CD8-positive, alpha-beta memory T cell (primary cell): ENCODE measurements at regions not wholly inside any gene's neighbourhood (a gene's known extent, or its start where the extent isn't known, plus 50 kb on each side); places are given as distances from the start of the nearest gene placed in this dataset.

Experiments used
- CTCF ChIA-PET: fragments of 350-600 bp; sonication (Branson Sonifier 250); formaldehyde crosslinking; loops from one replicate; lab custom pipeline; 2021; ENCODE audit warnings: antibody characterized with exemption; lab: Charles Lee
- POLR2A ChIA-PET: fragments of 350-600 bp; sonication (Branson Sonifier 250); formaldehyde crosslinking; loops from one replicate; lab custom pipeline; 2021; ENCODE audit warnings: antibody characterized with exemption; lab: Charles Lee
- DNase-seq, 5 donors: peaks; one replicate each; pipeline versions ENCODE4 v3.0.0 to v3.0.0-alpha.2; 2020 to 2022; ENCODE audit warnings: mixed read lengths in 1 of 5
- H3K27ac ChIP-seq: one replicate; pipeline ENCODE4 v1.7.0; 2013; ENCODE audit warnings: low read depth, mild to moderate bottlenecking, low read length, moderate library complexity
- H3K27me3 ChIP-seq: 2 replicates; pipeline ENCODE4 v1.7.0; 2013; ENCODE audit warnings: low read length, mild to moderate bottlenecking; ENCODE audit not compliant: insufficient read depth, poor library complexity, severe bottlenecking
- H3K36me3 ChIP-seq: 2 replicates; pipeline ENCODE4 v1.7.0; 2013; ENCODE audit warnings: mild to moderate bottlenecking, low read length, moderate library complexity; ENCODE audit not compliant: insufficient read depth
- H3K4me1 ChIP-seq: 2 replicates; pipeline ENCODE4 v1.7.0; 2013; ENCODE audit warnings: mild to moderate bottlenecking, low read length, moderate library complexity; ENCODE audit not compliant: insufficient read depth
- H3K4me3 ChIP-seq: 2 replicates; pipeline ENCODE4 v1.7.0; 2013; ENCODE audit warnings: mild to moderate bottlenecking, low read length
- H3K9me3 ChIP-seq: 2 replicates; pipeline ENCODE4 v1.7.0; 2013; ENCODE audit warnings: mild to moderate bottlenecking, low read length
- H3K27ac Mint-ChIP-seq, 8 donors: one replicate each; pipeline ENCODE4 v1.8.0; 2020 to 2021; ENCODE audit warnings: mixed read lengths in 8 of 8, mild to moderate bottlenecking in 6 of 8, inconsistent platforms in 3 of 8, moderate library complexity in 3 of 8
- H3K27me3 Mint-ChIP-seq, 2 donors: one replicate each; pipeline ENCODE4 v1.8.0; 2020 to 2021; ENCODE audit warnings: mixed read lengths in 2 of 2, mild to moderate bottlenecking in 1 of 2, moderate library complexity in 1 of 2
- H3K36me3 Mint-ChIP-seq, 3 donors: one replicate each; pipeline ENCODE4 v1.8.0; 2020 to 2021; ENCODE audit warnings: mixed read lengths in 3 of 3, inconsistent platforms in 1 of 3, mild to moderate bottlenecking in 1 of 3
- H3K4me1 Mint-ChIP-seq, 3 donors: one replicate each; pipeline ENCODE4 v1.8.0; 2020 to 2021; ENCODE audit warnings: mixed read lengths in 3 of 3, inconsistent platforms in 1 of 3, mild to moderate bottlenecking in 1 of 3
- H3K4me3 Mint-ChIP-seq, 7 donors: one replicate each; pipeline ENCODE4 v1.8.0; 2020 to 2021; ENCODE audit warnings: mixed read lengths in 7 of 7, mild to moderate bottlenecking in 6 of 7, moderate library complexity in 4 of 7, inconsistent platforms in 2 of 7
- H3K9me3 Mint-ChIP-seq, 5 donors: one replicate each; pipeline ENCODE4 v1.8.0; 2020 to 2022; ENCODE audit warnings: mixed read lengths in 5 of 5, mild to moderate bottlenecking in 3 of 5, moderate library complexity in 2 of 5, inconsistent platforms in 1 of 5

DNA sequence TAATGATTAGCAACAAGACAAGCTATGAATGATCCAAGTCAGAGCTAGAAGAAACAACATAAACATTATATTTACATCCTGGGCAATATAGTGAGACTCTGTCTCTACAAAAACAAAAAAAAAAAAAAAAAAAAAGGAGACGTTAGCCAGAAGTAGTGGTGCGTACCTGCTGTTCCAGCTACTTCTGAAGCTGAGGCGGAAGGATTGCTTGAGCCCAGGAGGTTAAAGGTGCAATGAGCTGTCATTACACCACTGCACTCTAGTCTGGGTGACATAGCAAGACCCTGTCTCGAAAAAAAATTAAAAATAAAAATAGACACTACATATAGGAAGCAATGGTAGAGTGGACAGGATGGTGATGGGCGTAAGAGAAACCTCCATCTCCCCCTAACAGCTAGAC is 144.6 kb upstream of the VCX3A start:
- H3K9me3 Mint-ChIP-seq: peaks cover 0 to 4% (median 0%) of the 10 kb centered on the region in 5 donors
- H3K27me3 ChIP-seq: no peaks in the 10 kb centered on the region
- no peak overlapping the region for H3K27ac Mint-ChIP-seq
- CTCF ChIA-PET: no interaction called here
- POLR2A ChIA-PET: no interaction called here
- H3K4me1 Mint-ChIP-seq: no peaks in the 10 kb centered on the region
- H3K36me3 ChIP-seq: no peaks in the 10 kb centered on the region
- no peak overlapping the region for H3K27ac ChIP-seq
- H3K27me3 Mint-ChIP-seq: peaks cover 0 to 1% of the 10 kb centered on the region in 2 donors
- H3K4me3 Mint-ChIP-seq: no peak overlapping the region
- no peaks in the 10 kb centered on the region for H3K36me3 Mint-ChIP-seq
- no peaks in the 10 kb centered on the region for H3K9me3 ChIP-seq
- H3K4me1 ChIP-seq: no peaks in the 10 kb centered on the region
- DNase-seq: no peak
- no peak overlapping the region for H3K4me3 ChIP-seq

DNA sequence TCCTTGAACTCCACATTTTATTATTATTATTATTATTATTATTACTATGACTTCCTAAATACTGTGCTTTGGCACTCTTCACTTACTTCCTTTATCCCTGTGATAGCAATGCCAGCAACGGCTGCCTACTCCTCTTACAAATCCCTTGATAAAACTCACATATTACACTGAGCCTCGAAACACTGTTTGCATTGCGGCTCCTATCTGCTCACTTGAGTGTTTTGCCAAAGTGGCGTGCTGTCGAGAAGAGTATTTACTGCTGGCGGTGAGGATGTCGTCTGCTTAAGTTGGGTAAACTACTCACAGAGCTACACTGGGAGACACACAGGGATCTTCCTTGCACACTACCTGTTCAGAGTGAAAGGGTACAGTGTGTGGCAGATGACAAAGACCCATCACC is 143.4 kb upstream of the VCX3A start:
- Histone ChIP-seq H3K4me1 (no peaks in the 10 kb centered on the region), H3K36me3 (no peaks in the 10 kb centered on the region), H3K27me3 (no peaks in the 10 kb centered on the region), H3K4me3 (no peak overlapping the region), H3K9me3 (no peaks in the 10 kb centered on the region), H3K27ac (no peak overlapping the region)
- ChIA-PET POLR2A (no interaction called here), CTCF (no interaction called here)
- Mint-ChIP-seq H3K36me3 (no peaks in the 10 kb centered on the region), H3K27me3 (peaks cover 0 to 1% of the 10 kb centered on the region in 2 donors), H3K27ac (no peak overlapping the region), H3K4me3 (no peak overlapping the region), H3K9me3 (peaks cover 0 to 4% (median 0%) of the 10 kb centered on the region in 5 donors), H3K4me1 (no peaks in the 10 kb centered on the region)
- no peak for DNase-seq

DNA sequence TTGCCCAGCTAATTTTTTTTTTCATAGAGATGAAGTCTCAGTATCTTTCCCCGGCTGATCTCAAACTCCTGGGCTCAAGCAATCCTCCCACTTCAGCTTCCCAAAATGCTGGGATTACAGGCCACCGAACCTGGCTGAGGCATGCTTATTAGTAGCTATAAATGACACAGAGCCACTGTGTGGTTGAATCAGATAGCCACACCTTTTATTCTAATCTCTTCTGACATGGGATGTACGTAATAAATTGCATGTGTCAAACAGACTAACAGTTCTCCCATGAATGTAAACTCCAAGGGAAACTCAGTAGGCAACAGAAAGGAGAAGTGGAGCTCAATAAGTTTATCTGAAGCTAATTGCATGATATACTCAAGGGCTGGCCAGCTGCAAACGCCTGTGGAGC is 139.8 kb upstream of the VCX3A start:
- DNase-seq: no peak
- Mint-ChIP-seq H3K27ac (no peak overlapping the region), H3K27me3 (peaks cover 0 to 1% of the 10 kb centered on the region in 2 donors), H3K9me3 (peaks cover 0 to 11% (median 4%) of the 10 kb centered on the region in 5 donors), H3K4me1 (no peaks in the 10 kb centered on the region), H3K4me3 (no peak overlapping the region), H3K36me3 (no peaks in the 10 kb centered on the region)
- ChIA-PET CTCF (no interaction called here), POLR2A (no interaction called here)
- Histone ChIP-seq H3K27ac (no peak overlapping the region), H3K27me3 (no peaks in the 10 kb centered on the region), H3K9me3 (no peaks in the 10 kb centered on the region), H3K36me3 (no peaks in the 10 kb centered on the region), H3K4me1 (no peaks in the 10 kb centered on the region), H3K4me3 (no peak overlapping the region)

DNA sequence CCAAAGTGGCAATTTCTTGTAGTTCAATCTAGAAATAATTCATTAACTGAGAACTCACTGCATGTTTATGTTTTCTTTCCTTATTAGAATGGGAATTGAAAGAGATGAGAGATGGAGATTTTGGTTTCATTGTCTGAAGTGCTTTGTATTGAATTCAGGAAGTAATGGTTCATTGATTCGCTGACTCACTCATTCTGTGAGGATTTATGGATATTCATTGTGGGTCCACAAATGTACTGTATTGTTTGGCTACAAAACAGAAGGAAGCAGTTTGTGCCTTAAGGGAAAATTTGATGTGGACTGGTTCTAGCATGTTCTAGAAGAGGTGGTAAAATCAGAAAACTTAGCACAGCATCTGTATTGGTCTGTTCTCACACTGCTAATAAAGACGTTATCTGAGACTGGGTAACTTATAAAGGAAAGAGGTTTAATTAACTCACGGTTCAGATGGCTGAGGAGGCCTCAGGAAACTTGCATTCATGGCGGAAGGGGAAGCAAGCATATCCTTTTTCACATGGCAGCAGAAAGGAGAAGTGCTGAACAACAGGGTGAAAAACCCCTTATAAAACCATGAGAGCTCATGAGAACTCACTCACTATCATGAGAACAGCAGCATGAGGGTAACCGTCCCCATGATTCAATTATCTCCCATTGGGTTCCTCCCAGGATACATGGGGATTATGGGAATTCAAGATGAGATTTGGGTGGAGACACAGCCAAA is 132.3 kb upstream of the VCX3A start:
- POLR2A ChIA-PET: no interaction called here
- Mint-ChIP-seq H3K4me3 (no peak overlapping the region), H3K27me3 (no peaks in the 10 kb centered on the region), H3K27ac (no peak overlapping the region), H3K9me3 (peaks cover 0 to 12% (median 8%) of the 10 kb centered on the region in 5 donors), H3K36me3 (no peaks in the 10 kb centered on the region), H3K4me1 (no peaks in the 10 kb centered on the region)
- H3K4me1 ChIP-seq: no peaks in the 10 kb centered on the region
- DNase-seq: no peak
- H3K27me3 ChIP-seq: no peaks in the 10 kb centered on the region
- CTCF ChIA-PET: no interaction called here
- H3K9me3 ChIP-seq: no peaks in the 10 kb centered on the region
- H3K36me3 ChIP-seq: no peaks in the 10 kb centered on the region
- no peak overlapping the region for H3K27ac ChIP-seq
- H3K4me3 ChIP-seq: no peak overlapping the region

DNA sequence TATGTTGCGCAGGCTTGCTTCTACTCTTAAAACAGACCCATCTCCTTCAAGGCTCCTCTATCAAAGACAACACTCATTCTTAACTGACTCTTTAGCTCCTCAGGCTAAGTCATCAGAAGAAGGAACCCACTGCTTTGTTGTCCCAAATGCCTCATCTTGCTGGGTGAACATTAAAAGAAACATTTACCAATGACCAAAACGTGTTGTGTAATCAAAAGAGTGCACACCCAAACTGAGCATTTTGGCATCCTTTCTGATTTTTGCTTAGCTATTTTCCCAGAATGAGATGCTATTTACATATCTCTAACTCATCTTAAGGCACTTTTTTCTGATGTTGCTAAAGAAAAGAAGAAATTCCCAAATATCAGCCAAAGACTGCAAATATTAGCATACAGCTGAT is 131.7 kb upstream of the VCX3A start:
- Histone ChIP-seq H3K36me3 (no peaks in the 10 kb centered on the region), H3K9me3 (no peaks in the 10 kb centered on the region), H3K27me3 (no peaks in the 10 kb centered on the region), H3K27ac (no peak overlapping the region), H3K4me1 (no peaks in the 10 kb centered on the region), H3K4me3 (no peak overlapping the region)
- ChIA-PET CTCF (no interaction called here), POLR2A (no interaction called here)
- no peak for DNase-seq
- peaks cover 0 to 12% (median 8%) of the 10 kb centered on the region in 5 donors for H3K9me3 Mint-ChIP-seq
- H3K4me1 Mint-ChIP-seq: no peaks in the 10 kb centered on the region
- no peak overlapping the region for H3K27ac Mint-ChIP-seq
- H3K4me3 Mint-ChIP-seq: no peak overlapping the region
- no peaks in the 10 kb centered on the region for H3K36me3 Mint-ChIP-seq
- H3K27me3 Mint-ChIP-seq: no peaks in the 10 kb centered on the region

DNA sequence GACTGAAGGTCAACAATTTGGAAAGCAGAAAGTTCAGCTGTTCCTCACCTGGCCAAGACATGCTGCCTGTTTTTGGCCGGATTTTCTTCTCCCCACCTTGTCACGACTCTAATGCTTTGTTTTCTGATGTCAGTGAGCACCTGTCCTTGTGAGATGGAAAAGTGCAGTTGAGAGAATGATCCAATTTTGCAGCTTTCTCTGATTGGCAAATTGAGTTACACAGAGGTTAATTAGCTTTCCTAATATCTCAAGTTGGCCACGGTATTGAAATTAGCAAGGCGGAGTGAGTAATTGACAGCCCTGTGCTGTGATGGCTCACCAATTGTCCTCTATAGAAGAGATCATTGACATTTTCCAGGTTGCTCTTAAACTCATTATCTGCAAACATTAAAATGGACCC is 126.8 kb upstream of the VCX3A start:
- CTCF ChIA-PET: no interaction called here
- peaks cover 0 to 13% (median 4%) of the 10 kb centered on the region in 5 donors for H3K9me3 Mint-ChIP-seq
- no peaks in the 10 kb centered on the region for H3K27me3 Mint-ChIP-seq
- H3K27ac ChIP-seq: no peak overlapping the region
- H3K27ac Mint-ChIP-seq: no peak overlapping the region
- H3K4me3 Mint-ChIP-seq: no peak overlapping the region
- POLR2A ChIA-PET: no interaction called here
- H3K27me3 ChIP-seq: no peaks in the 10 kb centered on the region
- no peaks in the 10 kb centered on the region for H3K36me3 Mint-ChIP-seq
- no peaks in the 10 kb centered on the region for H3K36me3 ChIP-seq
- DNase-seq: no peak
- H3K4me3 ChIP-seq: no peak overlapping the region
- H3K9me3 ChIP-seq: no peaks in the 10 kb centered on the region
- H3K4me1 Mint-ChIP-seq: no peaks in the 10 kb centered on the region
- H3K4me1 ChIP-seq: no peaks in the 10 kb centered on the region

DNA sequence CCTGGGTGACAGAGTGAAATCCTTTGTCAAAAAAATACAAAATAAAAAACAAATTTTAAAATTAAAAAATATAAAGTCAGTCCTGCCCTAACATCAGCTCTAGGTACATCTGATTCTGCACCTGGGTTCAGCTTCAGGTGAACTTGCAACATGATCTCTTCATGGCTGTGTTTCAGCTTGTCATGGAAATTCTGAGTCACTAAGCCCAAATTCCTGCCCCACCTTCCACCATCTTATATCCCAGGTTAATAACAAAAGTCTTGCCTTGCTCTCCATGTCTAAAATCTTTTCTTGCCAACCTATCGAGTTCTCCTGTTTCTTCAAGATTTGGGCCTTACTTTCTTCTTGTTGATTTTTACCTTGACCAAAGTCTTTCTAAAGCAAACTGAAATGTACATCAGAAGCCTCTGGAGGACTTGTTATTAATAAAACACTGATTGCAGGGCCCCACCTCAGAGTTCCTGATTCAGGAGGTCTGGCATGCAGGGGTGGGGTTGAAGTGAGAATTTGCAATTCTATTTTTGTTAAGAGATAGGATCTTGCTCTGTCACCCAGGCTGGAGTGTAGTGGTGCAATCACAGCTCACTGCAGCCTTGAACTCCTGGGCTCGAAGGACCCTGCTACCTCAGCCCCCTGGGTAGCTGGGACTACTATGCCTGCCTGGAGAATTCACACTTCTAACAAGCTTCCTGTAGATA is 125.8 kb upstream of the VCX3A start:
- CTCF ChIA-PET: no interaction called here
- H3K27me3 ChIP-seq: no peaks in the 10 kb centered on the region
- Mint-ChIP-seq H3K9me3 (peaks cover 0 to 12% (median 4%) of the 10 kb centered on the region in 5 donors), H3K27me3 (no peaks in the 10 kb centered on the region), H3K27ac (peak overlapping the region in 1 of 8 donors; percentile 6), H3K4me3 (no peak overlapping the region), H3K4me1 (no peaks in the 10 kb centered on the region), H3K36me3 (no peaks in the 10 kb centered on the region)
- POLR2A ChIA-PET: no interaction called here
- DNase-seq: no peak
- no peak overlapping the region for H3K4me3 ChIP-seq
- no peaks in the 10 kb centered on the region for H3K9me3 ChIP-seq
- no peak overlapping the region for H3K27ac ChIP-seq
- no peaks in the 10 kb centered on the region for H3K4me1 ChIP-seq
- H3K36me3 ChIP-seq: no peaks in the 10 kb centered on the region

DNA sequence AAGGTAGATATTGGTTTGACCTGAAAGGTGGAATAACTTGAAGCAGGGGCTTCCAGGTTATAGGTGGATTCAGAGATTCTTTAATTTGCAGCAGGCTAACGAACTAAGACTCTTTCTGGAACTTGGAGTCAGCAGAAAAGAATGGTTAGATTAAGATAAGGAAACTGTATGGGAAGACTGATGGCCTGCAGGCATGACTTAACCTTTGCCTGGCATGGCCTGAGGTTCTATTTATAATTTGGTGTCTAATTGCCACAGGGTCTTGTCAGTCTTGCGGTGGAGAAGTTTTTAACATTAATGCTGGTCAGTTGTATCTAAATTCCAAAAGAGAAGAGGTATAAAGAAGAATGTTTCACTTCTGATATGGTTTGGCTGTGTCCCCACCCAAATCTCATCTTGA is 110.3 kb upstream of the VCX3A start:
- H3K36me3 Mint-ChIP-seq: no peaks in the 10 kb centered on the region
- H3K27me3 Mint-ChIP-seq: no peaks in the 10 kb centered on the region
- no peak for DNase-seq
- ChIA-PET CTCF (no interaction called here), POLR2A (no interaction called here)
- H3K27ac Mint-ChIP-seq: no peak overlapping the region
- H3K9me3 Mint-ChIP-seq: peaks cover 0 to 14% (median 5%) of the 10 kb centered on the region in 5 donors
- H3K4me1 Mint-ChIP-seq: no peaks in the 10 kb centered on the region
- Histone ChIP-seq H3K36me3 (no peaks in the 10 kb centered on the region), H3K27me3 (no peaks in the 10 kb centered on the region), H3K4me3 (no peak overlapping the region), H3K4me1 (no peaks in the 10 kb centered on the region), H3K9me3 (no peaks in the 10 kb centered on the region), H3K27ac (no peak overlapping the region)
- H3K4me3 Mint-ChIP-seq: no peak overlapping the region
